HCT116 (cell line): ENCODE measurements at regions not wholly inside any gene's neighbourhood (a gene's known extent, or its start where the extent isn't known, plus 50 kb on each side); places are given as distances from the start of the nearest gene placed in this dataset.

Experiments used
- CTCF ChIP-seq, 3 experiments: fragments of 200-600 bp in 1 of 3; sonication (generic) in 1 of 3; IDR thresholded peaks in 2 of 3; conservative IDR thresholded peaks in 1 of 3; 2 replicates each; pipeline ENCODE4 v1.5.1; 2012 to 2017; ENCODE audit warnings: low read depth in 2 of 3, low read length in 2 of 3, antibody characterized with exemption in 1 of 3, borderline replicate concordance in 1 of 3, control low read depth in 1 of 3, mild to moderate bottlenecking in 1 of 3, mixed read lengths in 1 of 3, mixed run types in 1 of 3, moderate library complexity in 1 of 3; ENCODE audit not compliant: insufficient read depth in 1 of 3
- FOSL1 ChIP-seq: IDR thresholded peaks from 2 replicates; pipeline ENCODE4 v1.6.1; 2012; ENCODE audit warnings: low read depth
- MAX ChIP-seq: IDR thresholded peaks from 2 replicates; pipeline ENCODE4 v1.6.1; 2012
- POLR2AphosphoS5 ChIP-seq: IDR thresholded peaks from 2 replicates; pipeline ENCODE4 v1.6.1; 2011; ENCODE audit warnings: mild to moderate bottlenecking, low read depth, low read length, moderate library complexity
- YY1 ChIP-seq: IDR thresholded peaks from 2 replicates; pipeline ENCODE4 v1.6.1; 2011; ENCODE audit warnings: low read length, low read depth, moderate library complexity, mild to moderate bottlenecking; ENCODE audit not compliant: insufficient replicate concordance; ENCODE audit errors: extremely low read depth

GRCh38 chr5:40385544-40385943, 294.2 kb upstream of the PTGER4 start:
- TF ChIP-seq CTCF (IDR thresholded peaks at IDR 0.05 in 2 of 3, conservative IDR thresholded peaks at IDR 0.05 in 1 of 3; ENCODE audit: borderline replicate concordance in 1 of 3, insufficient read depth in 1 of 3, low read depth in 2 of 3, low read length in 2 of 3): no peak
- no peak; the same call in 1 of the 2 replicates for TF ChIP-seq MAX
- TF ChIP-seq FOSL1: no peak
- no peak for TF ChIP-seq POLR2AphosphoS5
- TF ChIP-seq YY1: no peak
